SK-N-SH (cell line): ENCODE measurements at regions not wholly inside any gene's neighbourhood (a gene's known extent, or its start where the extent isn't known, plus 50 kb on each side); places are given as distances from the start of the nearest gene placed in this dataset.

Experiments used
- CTCF ChIA-PET: fragments of 300-600, 350-600 bp; formaldehyde crosslinking; extraction: SDS; loops from one replicate; lab custom pipeline; 2021; lab: Yijun Ruan, JAX
- POLR2A ChIA-PET: fragments of 350-600 bp; sonication (Branson Sonifier 250); formaldehyde crosslinking; extraction: SDS; loops from one replicate; lab custom pipeline; 2020; ENCODE audit warnings: antibody characterized with exemption, inconsistent platforms; lab: Yijun Ruan, JAX
- DNase-seq: peaks from one replicate; pipeline ENCODE4 v3.0.0; 2012
- H2AFZ ChIP-seq: fragments of 200-600 bp; sonication (generic); 2 replicates; pipeline ENCODE4 v1.8.1; 2016; ENCODE audit warnings: antibody characterized with exemption, mild to moderate bottlenecking, low read depth
- H3F3A ChIP-seq: fragments of 200-600 bp; sonication (generic); replicated peaks from 2 replicates; pipeline ENCODE3; 2016; ENCODE audit warnings: antibody characterized with exemption, mild to moderate bottlenecking; ENCODE audit not compliant: insufficient read depth
- H3K27ac ChIP-seq, 2 experiments: fragments of 200-500 bp in 1 of 2; fragments of 200-600 bp in 1 of 2; sonication (Bioruptor generic) in 1 of 2; sonication (generic), shearing (Covaris generic) in 1 of 2; 2 replicates each; pipeline versions ENCODE4 v1.5.1 to v1.6.1; 2014 to 2016; ENCODE audit warnings: low read depth in 2 of 2, inconsistent platforms in 1 of 2, low read length in 1 of 2, mild to moderate bottlenecking in 1 of 2, mixed read lengths in 1 of 2
- H3K27me3 ChIP-seq: fragments of 200-600 bp; sonication (generic), shearing (Covaris generic); 2 replicates; pipeline ENCODE4 v1.6.1; 2016; ENCODE audit warnings: mixed run types; ENCODE audit not compliant: insufficient read depth
- H3K36me3 ChIP-seq, 2 experiments: fragments of 200-500 bp in 1 of 2; fragments of 200-600 bp in 1 of 2; sonication (Bioruptor generic) in 1 of 2; sonication (generic) in 1 of 2; replicated peaks in 1 of 2; 2 replicates each; pipeline versions ENCODE3 to v1.5.1; 2014 to 2016; ENCODE audit warnings: low read length in 1 of 2, mild to moderate bottlenecking in 1 of 2; ENCODE audit not compliant: insufficient read depth in 2 of 2, control insufficient read depth in 1 of 2
- H3K4me1 ChIP-seq, 2 experiments: fragments of 200-500 bp in 1 of 2; fragments of 200-600 bp in 1 of 2; sonication (Bioruptor generic) in 1 of 2; sonication (generic), shearing (Covaris generic) in 1 of 2; 2 replicates each; pipeline versions ENCODE4 v1.5.1 to v1.6.1; 2014 to 2016; ENCODE audit warnings: low read depth in 1 of 2, low read length in 1 of 2, mixed run types in 1 of 2; ENCODE audit not compliant: insufficient read depth in 2 of 2, control insufficient read depth in 1 of 2
- H3K4me2 ChIP-seq: fragments of 200-600 bp; sonication (generic), shearing (Covaris generic); 2 replicates; pipeline ENCODE4 v1.6.1; 2017; ENCODE audit warnings: mixed run types
- H3K4me3 ChIP-seq, 2 experiments: fragments of 200-500 bp in 1 of 2; fragments of 200-600 bp in 1 of 2; sonication (Bioruptor generic) in 1 of 2; sonication (generic), shearing (Covaris generic) in 1 of 2; 2 replicates each; pipeline versions ENCODE4 v1.5.1 to v1.8.1; 2014 to 2016; ENCODE audit warnings: low read depth in 2 of 2, inconsistent platforms in 1 of 2, low read length in 1 of 2, mild to moderate bottlenecking in 1 of 2, mixed read lengths in 1 of 2, moderate library complexity in 1 of 2
- H3K79me2 ChIP-seq: fragments of 200-600 bp; sonication (generic); 2 replicates; pipeline ENCODE4 v1.8.1; 2017; ENCODE audit warnings: mild to moderate bottlenecking; ENCODE audit not compliant: insufficient read depth
- H3K9ac ChIP-seq: fragments of 200-600 bp; sonication (generic); 2 replicates; pipeline ENCODE4 v1.6.1; 2017; ENCODE audit warnings: mixed run types
- H3K9me2 ChIP-seq: fragments of 200-600 bp; sonication (generic); 2 replicates; pipeline ENCODE4 v1.6.1; 2017; ENCODE audit warnings: mixed run types
- H3K9me3 ChIP-seq: fragments of 200-600 bp; sonication (generic); 2 replicates; pipeline ENCODE4 v1.6.1; 2017; ENCODE audit warnings: mixed run types, mild to moderate bottlenecking, moderate library complexity
- H4K20me1 ChIP-seq: fragments of 200-600 bp; sonication (generic); 2 replicates; pipeline ENCODE4 v1.6.1; 2017; ENCODE audit warnings: mild to moderate bottlenecking, mixed run types; ENCODE audit not compliant: insufficient read depth
- CHD2 ChIP-seq: fragments of 150-350 bp; IDR thresholded peaks from 2 replicates; pipeline ENCODE4 v1.6.1; 2018; ENCODE audit warnings: low read length; ENCODE audit not compliant: partially characterized antibody
- ELF1 ChIP-seq: IDR thresholded peaks from 2 replicates; pipeline ENCODE4 v1.4.0; 2012
- EP300 ChIP-seq, 2 experiments: IDR thresholded peaks; 2 replicates each; pipeline versions ENCODE4 v1.4.0 to v1.6.1; 2012; ENCODE audit warnings: borderline replicate concordance in 1 of 2, low read depth in 1 of 2, low read length in 1 of 2
- EZH2phosphoT487 ChIP-seq: fragments of 200-600 bp; sonication (generic); IDR thresholded peaks from 2 replicates; pipeline ENCODE4 v1.6.1; 2017; ENCODE audit warnings: low read depth, mixed run types, mild to moderate bottlenecking, antibody characterized with exemption, moderate library complexity, borderline replicate concordance
- GABPA ChIP-seq: IDR thresholded peaks from 2 replicates; pipeline ENCODE4 v1.4.0; 2012; ENCODE audit warnings: low read depth, mild to moderate bottlenecking
- IRF3 ChIP-seq: fragments of 150-350 bp; IDR thresholded peaks from 2 replicates; pipeline ENCODE4 v1.6.1; 2016; ENCODE audit warnings: mild to moderate bottlenecking, low read depth, low read length
- MAX ChIP-seq: IDR thresholded peaks from 2 replicates; pipeline ENCODE4 v1.4.0; 2012; ENCODE audit warnings: low read depth
- MEF2A ChIP-seq: IDR thresholded peaks from 2 replicates; pipeline ENCODE4 v1.4.0; 2012; ENCODE audit warnings: low read depth, borderline replicate concordance
- NFIC ChIP-seq: IDR thresholded peaks from 2 replicates; pipeline ENCODE4 v1.4.0; 2012; ENCODE audit warnings: borderline replicate concordance
- PBX3 ChIP-seq: IDR thresholded peaks from 2 replicates; pipeline ENCODE4; 2012
- REST ChIP-seq: IDR thresholded peaks from 2 replicates; pipeline ENCODE4 v1.6.1; 2012; ENCODE audit warnings: mild to moderate bottlenecking, low read depth, low read length, moderate library complexity
- SIN3A ChIP-seq: IDR thresholded peaks from 2 replicates; pipeline ENCODE4 v1.6.1; 2012; ENCODE audit warnings: low read depth, mild to moderate bottlenecking, low read length, moderate library complexity, borderline replicate concordance
- SMC3 ChIP-seq: IDR thresholded peaks from 2 replicates; pipeline ENCODE4 v1.6.1; 2012; ENCODE audit warnings: low read depth, low read length, improper control_type of control experiment
- TAF1 ChIP-seq: IDR thresholded peaks from 2 replicates; pipeline ENCODE4 v1.6.1; 2012; ENCODE audit warnings: low read depth, mild to moderate bottlenecking, low read length, moderate library complexity, borderline replicate concordance
- TCF12 ChIP-seq: IDR thresholded peaks from 2 replicates; pipeline ENCODE4 v1.4.0; 2012
- TEAD4 ChIP-seq: IDR thresholded peaks from 2 replicates; pipeline ENCODE4 v1.4.0; 2012; ENCODE audit warnings: mild to moderate bottlenecking, borderline replicate concordance; ENCODE audit not compliant: insufficient read depth
- USF1 ChIP-seq: IDR thresholded peaks from 2 replicates; pipeline ENCODE4 v1.4.0; 2012; ENCODE audit warnings: low read depth, borderline replicate concordance
- USF2 ChIP-seq: fragments of 150-350 bp; IDR thresholded peaks from 2 replicates; pipeline ENCODE4 v1.6.1; 2017; ENCODE audit warnings: antibody characterized with exemption, low read length, low read depth, borderline replicate concordance
- WGBS: methylation state at CpG from one replicate; pipeline ENCODE4 v1.1.6; 2017; ENCODE audit warnings: low lambda C conversion rate; 5-methylcytosine and 5-hydroxymethylcytosine counted together

- no peaks in the 10 kb centered on the region for H3K27me3 ChIP-seq
- 81% methylated on average over 8 of the region's 9 CpGs for WGBS
- H2AFZ ChIP-seq: no peak overlapping the region
Measured at GRCh38 chr13:106234636-106235035, 300.8 kb downstream of the EFNB2 start.

More at GRCh38 chr13:106234636-106235035, 300.8 kb downstream of the EFNB2 start:
- Histone ChIP-seq H3K9ac (no peak overlapping the region), H3K79me2 (no peaks in the 10 kb centered on the region), H3K27ac (no peak overlapping the region), H3K4me2 (no peak overlapping the region), H3K36me3 (no peaks in the 10 kb centered on the region), H4K20me1 (no peaks in the 10 kb centered on the region), H3K4me1 (no peaks in the 10 kb centered on the region; a peak in 1 of 4 replicates), H3K9me2 (no peaks in the 10 kb centered on the region), H3K4me3 (no peak overlapping the region), H3K9me3 (no peaks in the 10 kb centered on the region), H3F3A (no peaks in the 10 kb centered on the region)
- POLR2A ChIA-PET: no interaction called here
- TF ChIP-seq ELF1 (no peak), TCF12 (no peak), GABPA (no peak), IRF3 (no peak), MEF2A (no peak), USF1 (no peak), EP300 (IDR thresholded peaks at IDR 0.05; ENCODE audit: borderline replicate concordance in 1 of 2, low read depth in 1 of 2, low read length in 1 of 2) (no peak), CHD2 (no peak), TEAD4 (no peak), SIN3A (no peak), EZH2phosphoT487 (no peak), NFIC (no peak), USF2 (no peak), PBX3 (no peak), MAX (no peak), REST (no peak), TAF1 (no peak), SMC3 (no peak)
- CTCF ChIA-PET: no interaction called here
- no peak for DNase-seq
